ENCODE measurements at regions not wholly inside any gene's neighbourhood (a gene's known extent, or its start where the extent isn't known, plus 50 kb on each side); places are given as distances from the start of the nearest gene placed in this dataset.

- TF ChIP-seq, protein P1, sequence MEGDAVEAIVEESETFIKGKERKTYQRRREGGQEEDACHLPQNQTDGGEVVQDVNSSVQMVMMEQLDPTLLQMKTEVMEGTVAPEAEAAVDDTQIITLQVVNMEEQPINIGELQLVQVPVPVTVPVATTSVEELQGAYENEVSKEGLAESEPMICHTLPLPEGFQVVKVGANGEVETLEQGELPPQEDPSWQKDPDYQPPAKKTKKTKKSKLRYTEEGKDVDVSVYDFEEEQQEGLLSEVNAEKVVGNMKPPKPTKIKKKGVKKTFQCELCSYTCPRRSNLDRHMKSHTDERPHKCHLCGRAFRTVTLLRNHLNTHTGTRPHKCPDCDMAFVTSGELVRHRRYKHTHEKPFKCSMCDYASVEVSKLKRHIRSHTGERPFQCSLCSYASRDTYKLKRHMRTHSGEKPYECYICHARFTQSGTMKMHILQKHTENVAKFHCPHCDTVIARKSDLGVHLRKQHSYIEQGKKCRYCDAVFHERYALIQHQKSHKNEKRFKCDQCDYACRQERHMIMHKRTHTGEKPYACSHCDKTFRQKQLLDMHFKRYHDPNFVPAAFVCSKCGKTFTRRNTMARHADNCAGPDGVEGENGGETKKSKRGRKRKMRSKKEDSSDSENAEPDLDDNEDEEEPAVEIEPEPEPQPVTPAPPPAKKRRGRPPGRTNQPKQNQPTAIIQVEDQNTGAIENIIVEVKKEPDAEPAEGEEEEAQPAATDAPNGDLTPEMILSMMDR (IDR thresholded peaks at IDR 0.05): no peak
- TF ChIP-seq POLR2A (IDR thresholded peaks at IDR 0.05): no peak
Measured at GRCh38 chr13:67878376-67878775, 648.2 kb upstream of the PCDH9 start.
